ENCODE measurements at regions not wholly inside any gene's neighbourhood (a gene's known extent, or its start where the extent isn't known, plus 50 kb on each side); places are given as distances from the start of the nearest gene placed in this dataset.
"Not testable (repeated sequence)": the region's sequence is repeated elsewhere in the genome, so short reads cannot be mapped to it uniquely, and the experiment has no call there.

DNA sequence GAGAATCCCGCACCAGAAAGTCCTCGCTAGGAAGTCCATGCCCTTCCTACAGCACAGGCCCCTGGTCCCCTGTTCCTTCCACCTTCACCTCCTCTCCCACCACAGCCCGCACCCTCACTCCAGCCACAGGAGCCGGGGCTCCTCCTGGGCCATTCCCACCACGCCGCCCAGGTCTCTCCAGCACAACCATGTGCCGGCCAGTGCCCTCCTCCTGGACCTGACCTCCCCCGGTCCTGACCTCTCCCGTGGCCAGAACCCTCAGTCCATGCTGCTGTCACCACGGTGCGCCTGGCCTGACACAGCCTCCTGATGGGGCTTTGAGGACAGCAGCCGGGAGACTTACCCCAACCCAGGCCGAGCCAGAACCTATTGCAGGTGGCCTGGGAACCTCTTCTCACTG is 1446.6 kb upstream of the TPTE start:
- not testable (repeated sequence) for H3K4me3 ChIP-seq (ENCODE audit: extremely low read depth, insufficient read depth, low read length, poor library complexity, severe bottlenecking); H3K9me3 ChIP-seq (ENCODE audit: control insufficient read depth, low read length); H3K36me3 ChIP-seq (ENCODE audit: control insufficient read depth, insufficient read depth, low read length); H3K4me1 ChIP-seq (ENCODE audit: control insufficient read depth, insufficient read depth, low read length, poor library complexity, severe bottlenecking); H3K27ac ChIP-seq (ENCODE audit: low read depth, low read length, severe bottlenecking)
- no CpG with 5 or more reads among the region's 13 CpGs for WGBS, 2 experiments (ENCODE audit: insufficient coverage in 2 of 2)

DNA sequence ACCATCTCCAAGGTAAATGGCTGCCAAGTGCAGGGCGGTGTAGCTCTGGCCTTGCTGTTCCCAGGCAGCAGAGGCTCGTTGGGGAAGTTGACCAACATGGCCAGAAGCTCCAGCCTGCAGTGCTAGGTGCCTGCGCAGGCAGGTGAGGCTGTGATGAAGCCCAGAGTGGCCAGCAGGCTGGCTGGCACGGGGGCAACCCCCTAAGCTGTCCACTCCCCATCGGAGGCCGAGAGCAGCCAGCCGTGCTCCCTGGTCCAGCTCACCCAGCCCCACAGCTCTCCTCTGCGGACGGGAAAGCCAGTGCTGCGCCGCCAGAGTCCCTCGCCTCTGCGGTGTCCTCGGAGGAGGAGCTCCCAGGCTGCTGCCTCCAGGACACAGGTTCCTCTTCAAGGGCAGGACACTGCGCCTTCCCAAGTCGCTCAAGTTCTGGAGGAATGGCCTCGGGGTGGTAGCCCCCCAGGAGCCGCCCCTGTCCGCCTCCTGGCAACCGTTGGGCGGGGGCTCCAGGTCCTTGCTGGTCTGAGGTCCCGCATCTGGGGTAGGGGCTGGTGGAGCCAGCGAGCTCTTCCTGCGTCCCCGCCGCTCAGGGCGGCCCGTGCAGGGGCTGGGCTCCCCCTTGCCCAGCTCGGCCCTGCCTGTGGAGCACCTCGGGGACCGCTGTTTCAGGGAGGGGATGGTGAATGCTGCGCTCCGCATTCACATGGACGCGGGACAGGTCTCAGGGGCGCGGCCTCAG is 1438.1 kb upstream of the TPTE start:
- H3K4me3 ChIP-seq (ENCODE audit: extremely low read depth, insufficient read depth, low read length, poor library complexity, severe bottlenecking); H3K36me3 ChIP-seq (ENCODE audit: control insufficient read depth, insufficient read depth, low read length); H3K9me3 ChIP-seq (ENCODE audit: control insufficient read depth, low read length); H3K4me1 ChIP-seq (ENCODE audit: control insufficient read depth, insufficient read depth, low read length, poor library complexity, severe bottlenecking); H3K27ac ChIP-seq (ENCODE audit: low read depth, low read length, severe bottlenecking): not testable (repeated sequence)
- WGBS, 2 experiments (ENCODE audit: insufficient coverage in 2 of 2): no CpG with 5 or more reads among the region's 37 CpGs

- not testable (repeated sequence) for H3K9me3 ChIP-seq (ENCODE audit: control insufficient read depth, low read length); H3K4me1 ChIP-seq (ENCODE audit: control insufficient read depth, insufficient read depth, low read length, poor library complexity, severe bottlenecking); H3K27ac ChIP-seq (ENCODE audit: low read depth, low read length, severe bottlenecking); H3K36me3 ChIP-seq (ENCODE audit: control insufficient read depth, insufficient read depth, low read length); H3K4me3 ChIP-seq (ENCODE audit: extremely low read depth, insufficient read depth, low read length, poor library complexity, severe bottlenecking)
- WGBS, 2 experiments (ENCODE audit: insufficient coverage in 2 of 2): no CpG with 5 or more reads among the region's 13 CpGs
These were observed 1435.1 kb upstream of the TPTE start for GRCh38 chr21:9086299-9086698.

- H3K4me3 ChIP-seq (ENCODE audit: extremely low read depth, insufficient read depth, low read length, poor library complexity, severe bottlenecking); H3K4me1 ChIP-seq (ENCODE audit: control insufficient read depth, insufficient read depth, low read length, poor library complexity, severe bottlenecking); H3K36me3 ChIP-seq (ENCODE audit: control insufficient read depth, insufficient read depth, low read length); H3K27ac ChIP-seq (ENCODE audit: low read depth, low read length, severe bottlenecking); H3K9me3 ChIP-seq (ENCODE audit: control insufficient read depth, low read length): not testable (repeated sequence)
- 93 to 94% methylated on average over 4 to 8 of the region's 30 CpGs for WGBS, 2 experiments (ENCODE audit: insufficient coverage in 2 of 2)
These were observed 1433.6 kb upstream of the TPTE start for GRCh38 chr21:9087816-9088215.

DNA sequence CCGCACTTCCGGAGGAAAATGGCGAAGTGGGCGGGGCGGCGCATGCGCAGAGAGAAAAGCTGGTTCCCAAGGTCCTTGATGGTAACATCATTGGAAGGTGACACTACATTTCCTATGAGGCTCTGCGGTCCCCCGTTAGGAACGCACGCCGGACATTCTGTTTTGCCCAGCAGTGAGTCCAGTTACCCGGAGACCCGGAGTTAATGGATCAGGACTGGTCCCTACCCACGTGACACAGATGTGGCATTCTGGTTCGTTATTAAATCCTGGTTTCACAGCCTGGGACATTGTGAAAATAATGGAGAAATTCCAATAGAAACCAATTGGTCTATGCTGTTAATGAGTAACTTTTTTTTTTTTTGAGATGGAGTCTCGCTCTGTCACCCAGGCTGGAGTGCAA is 1391.6 kb upstream of the TPTE start:
- not testable (repeated sequence) for H3K9me3 ChIP-seq (ENCODE audit: control insufficient read depth, low read length); H3K36me3 ChIP-seq (ENCODE audit: control insufficient read depth, insufficient read depth, low read length); H3K4me3 ChIP-seq (ENCODE audit: extremely low read depth, insufficient read depth, low read length, poor library complexity, severe bottlenecking); H3K4me1 ChIP-seq (ENCODE audit: control insufficient read depth, insufficient read depth, low read length, poor library complexity, severe bottlenecking); H3K27ac ChIP-seq (ENCODE audit: low read depth, low read length, severe bottlenecking)
- no CpG with 5 or more reads among the region's 17 CpGs for WGBS, 2 experiments (ENCODE audit: insufficient coverage in 2 of 2)

GRCh38 chr21:9130817-9131216 is 1390.6 kb upstream of the TPTE start:
- not testable (repeated sequence) for H3K9me3 ChIP-seq (ENCODE audit: control insufficient read depth, low read length); H3K27ac ChIP-seq (ENCODE audit: low read depth, low read length, severe bottlenecking); H3K4me3 ChIP-seq (ENCODE audit: extremely low read depth, insufficient read depth, low read length, poor library complexity, severe bottlenecking); H3K36me3 ChIP-seq (ENCODE audit: control insufficient read depth, insufficient read depth, low read length); H3K4me1 ChIP-seq (ENCODE audit: control insufficient read depth, insufficient read depth, low read length, poor library complexity, severe bottlenecking)
- WGBS, 2 experiments (ENCODE audit: insufficient coverage in 2 of 2): no CpG with 5 or more reads among the region's 6 CpGs
